GM06990 (cell line): ENCODE measurements at regions not wholly inside any gene's neighbourhood (a gene's known extent, or its start where the extent isn't known, plus 50 kb on each side); places are given as distances from the start of the nearest gene placed in this dataset.

Source experiments
- DNase-seq: peaks from one replicate; pipeline ENCODE4 v3.0.0-alpha.2; 2011; ENCODE audit not compliant: insufficient read length; ENCODE audit errors: extremely low read depth
- H3K27me3 ChIP-seq: replicated peaks from 2 replicates; pipeline ENCODE4 v1.6.0; 2011; ENCODE audit warnings: low read length; ENCODE audit not compliant: control insufficient read depth, insufficient read depth
- H3K36me3 ChIP-seq: 2 replicates; pipeline ENCODE4 v1.5.1; 2011; ENCODE audit warnings: low read length; ENCODE audit not compliant: control insufficient read depth, insufficient read depth
- H3K4me3 ChIP-seq: replicated peaks from 2 replicates; pipeline ENCODE4 v1.5.1; 2011; ENCODE audit warnings: low read depth, mild to moderate bottlenecking, control low read depth, low read length
- CTCF ChIP-seq: IDR thresholded peaks from 2 replicates; pipeline ENCODE4 v1.5.1; 2011; ENCODE audit warnings: low read length, control low read depth, mild to moderate bottlenecking, inconsistent platforms; ENCODE audit not compliant: insufficient read depth, poor library complexity, severe bottlenecking

- no peaks in the 10 kb centered on the region for H3K36me3 ChIP-seq
- H3K4me3 ChIP-seq, result no peak overlapping the region
- peaks cover 2% of the 10 kb centered on the region for H3K27me3 ChIP-seq
- DNase-seq, result no peak
- TF ChIP-seq CTCF, result no peak
Measured at GRCh38 chr1:22236900-22237299, 94.0 kb upstream of the WNT4 start.

- no peak for TF ChIP-seq CTCF
- Histone ChIP-seq H3K36me3 (no peaks in the 10 kb centered on the region), H3K27me3 (peaks cover 2% of the 10 kb centered on the region), H3K4me3 (no peak overlapping the region)
- no peak for DNase-seq
Measured at GRCh38 chr1:22237433-22238093, 94.7 kb upstream of the WNT4 start.

- Histone ChIP-seq H3K27me3 (peaks cover 2% of the 10 kb centered on the region), H3K4me3 (no peak overlapping the region), H3K36me3 (no peaks in the 10 kb centered on the region)
- TF ChIP-seq CTCF, result no peak
- no peak for DNase-seq
Measured at GRCh38 chr1:22238356-22239224, 95.7 kb upstream of the WNT4 start.

- TF ChIP-seq CTCF, result no peak
- H3K36me3 ChIP-seq, result no peaks in the 10 kb centered on the region
- H3K27me3 ChIP-seq, result peaks cover 2% of the 10 kb centered on the region
- H3K4me3 ChIP-seq, result no peak overlapping the region
- DNase-seq, result no peak
Measured at GRCh38 chr1:22239378-22239777, 96.5 kb upstream of the WNT4 start.

GRCh38 chr1:22241250-22241649 lies 98.4 kb upstream of the WNT4 start:
- Histone ChIP-seq H3K36me3 (no peaks in the 10 kb centered on the region), H3K4me3 (no peak overlapping the region), H3K27me3 (no peaks in the 10 kb centered on the region; the same call in 1 of the 2 replicates)
- no peak for DNase-seq
- TF ChIP-seq CTCF, result no peak
